WTC11 (cell line): ENCODE measurements at regions not wholly inside any gene's neighbourhood (a gene's known extent, or its start where the extent isn't known, plus 50 kb on each side); places are given as distances from the start of the nearest gene placed in this dataset.

ENCODE experiments used
- ATAC-seq: fragments of 200-7000 bp; cut with Tn5 transposase; 2 replicates; pipeline ENCODE4 v1.10.0; 2021; ENCODE audit warnings: mild to moderate bottlenecking, moderate library complexity
- CTCF ChIA-PET: fragments of 300-600 bp; sonication (Branson Sonifier 250); formaldehyde crosslinking; loops from one replicate; lab custom pipeline; 2021; ENCODE audit warnings: antibody characterized with exemption; lab: Charles Lee
- POLR2A ChIA-PET: fragments of 350-600 bp; sonication (Branson Sonifier 250); formaldehyde crosslinking; loops from one replicate; lab custom pipeline; 2021; ENCODE audit warnings: antibody characterized with exemption; lab: Charles Lee
- DNase-seq: peaks from one replicate; pipeline ENCODE4 v3.0.0; 2021; ENCODE audit warnings: low spot score
- H3K27ac Mint-ChIP-seq: 2 replicates; pipeline ENCODE4 v1.8.0; 2021; ENCODE audit warnings: mixed read lengths
- H3K27me3 Mint-ChIP-seq: 2 replicates; pipeline ENCODE4 v1.8.0; 2021; ENCODE audit warnings: low read depth, mild to moderate bottlenecking, moderate library complexity, mixed read lengths
- H3K36me3 Mint-ChIP-seq: 2 replicates; pipeline ENCODE4 v1.8.0; 2021; ENCODE audit warnings: mixed read lengths
- H3K4me1 Mint-ChIP-seq: 2 replicates; pipeline ENCODE4 v1.8.0; 2022; ENCODE audit warnings: mixed read lengths
- H3K4me3 Mint-ChIP-seq: 2 replicates; pipeline ENCODE4 v1.8.0; 2021; ENCODE audit warnings: mild to moderate bottlenecking, moderate library complexity, mixed read lengths
- H3K9me3 Mint-ChIP-seq: 2 replicates; pipeline ENCODE4 v1.8.0; 2021; ENCODE audit warnings: mixed read lengths
- ATF2 ChIP-seq: sonication (generic); formaldehyde crosslinking; IDR thresholded peaks from 2 replicates; pipeline ENCODE4 v1.8.1; 2022; ENCODE audit warnings: low read depth, missing genetic modification reagents, borderline replicate concordance
- HMGA2 ChIP-seq: fragments of 250-450 bp; sonication (Bioruptor Pico); IDR thresholded peaks from 2 replicates; pipeline ENCODE4 v1.4.0; 2021; ENCODE audit warnings: mild to moderate bottlenecking, moderate library complexity
- IRF2 ChIP-seq: sonication (generic); formaldehyde crosslinking; IDR thresholded peaks from 2 replicates; pipeline ENCODE4 v1.8.0; 2022; ENCODE audit warnings: low read depth, missing genetic modification reagents, borderline replicate concordance
- JAZF1 ChIP-seq: fragments of 250-450 bp; sonication (Bioruptor Pico); IDR thresholded peaks from 2 replicates; pipeline ENCODE4 v1.9.0; 2021; ENCODE audit warnings: moderate library complexity, mild to moderate bottlenecking, inconsistent platforms
- KAT7 ChIP-seq: sonication (generic); formaldehyde crosslinking; IDR thresholded peaks from 2 replicates; pipeline ENCODE4 v1.8.1; 2023; ENCODE audit warnings: missing genetic modification reagents, mild to moderate bottlenecking, borderline replicate concordance
- MXD4 ChIP-seq: fragments of 250-450 bp; sonication (Bioruptor Pico); IDR thresholded peaks from 2 replicates; pipeline ENCODE4 v1.8.0; 2021; ENCODE audit warnings: mild to moderate bottlenecking, moderate library complexity, borderline replicate concordance
- NFE2L1 ChIP-seq: sonication (generic); formaldehyde crosslinking; IDR thresholded peaks from 2 replicates; pipeline ENCODE4 v1.8.1; 2023; ENCODE audit warnings: missing genetic modification reagents
- NR2C2 ChIP-seq: sonication (generic); formaldehyde crosslinking; IDR thresholded peaks from 2 replicates; pipeline ENCODE4 v1.8.0; 2022; ENCODE audit warnings: mild to moderate bottlenecking, missing genetic modification reagents
- OVOL2 ChIP-seq: fragments of 250-450 bp; sonication (Bioruptor Pico); IDR thresholded peaks from 2 replicates; pipeline ENCODE4 v1.9.0; 2021; ENCODE audit warnings: mild to moderate bottlenecking, borderline replicate concordance
- USF2 ChIP-seq: sonication (generic); formaldehyde crosslinking; IDR thresholded peaks from 2 replicates; pipeline ENCODE4 v1.8.1; 2023; ENCODE audit warnings: mild to moderate bottlenecking, missing genetic modification reagents, moderate library complexity
- ZBTB43 ChIP-seq: sonication (generic); formaldehyde crosslinking; IDR thresholded peaks from 2 replicates; pipeline ENCODE4 v1.8.1; 2023; ENCODE audit warnings: mild to moderate bottlenecking, missing genetic modification reagents
- ZNF138 ChIP-seq: sonication (generic); formaldehyde crosslinking; conservative IDR thresholded peaks from 2 replicates; pipeline ENCODE4 v1.8.1; 2022; ENCODE audit warnings: mild to moderate bottlenecking, moderate library complexity, missing genetic modification reagents
- ZNF219 ChIP-seq: sonication (generic); formaldehyde crosslinking; IDR thresholded peaks from 2 replicates; pipeline ENCODE4 v1.8.0; 2023; ENCODE audit warnings: missing genetic modification reagents, mild to moderate bottlenecking, borderline replicate concordance
- ZNF416 ChIP-seq: fragments of 250-450 bp; sonication (Bioruptor Pico); IDR thresholded peaks from 2 replicates; pipeline ENCODE4 v1.9.0; 2021; ENCODE audit warnings: mild to moderate bottlenecking, inconsistent platforms
- TF ChIP-seq, protein P1 (sequence below): fragments of 250-450 bp; sonication (Bioruptor Pico); IDR thresholded peaks from 2 replicates; pipeline ENCODE4 v1.9.0; 2021; ENCODE audit warnings: moderate library complexity, mild to moderate bottlenecking, inconsistent platforms, borderline replicate concordance
- TF ChIP-seq, protein P2 (sequence below): sonication (generic); formaldehyde crosslinking; IDR thresholded peaks from 2 replicates; pipeline ENCODE4 v1.8.0; 2023; ENCODE audit warnings: missing genetic modification reagents, mild to moderate bottlenecking, borderline replicate concordance
- TF ChIP-seq, protein P3 (sequence below): sonication (generic); formaldehyde crosslinking; IDR thresholded peaks from 2 replicates; pipeline ENCODE4 v1.8.1; 2022; ENCODE audit warnings: low read depth, mild to moderate bottlenecking, moderate library complexity, missing genetic modification reagents, borderline replicate concordance
- TF ChIP-seq, protein P4 (sequence below): fragments of 250-450 bp; sonication (Bioruptor Pico); IDR thresholded peaks from 2 replicates; pipeline ENCODE4 v1.9.0; 2021; ENCODE audit warnings: mild to moderate bottlenecking

DNA sequence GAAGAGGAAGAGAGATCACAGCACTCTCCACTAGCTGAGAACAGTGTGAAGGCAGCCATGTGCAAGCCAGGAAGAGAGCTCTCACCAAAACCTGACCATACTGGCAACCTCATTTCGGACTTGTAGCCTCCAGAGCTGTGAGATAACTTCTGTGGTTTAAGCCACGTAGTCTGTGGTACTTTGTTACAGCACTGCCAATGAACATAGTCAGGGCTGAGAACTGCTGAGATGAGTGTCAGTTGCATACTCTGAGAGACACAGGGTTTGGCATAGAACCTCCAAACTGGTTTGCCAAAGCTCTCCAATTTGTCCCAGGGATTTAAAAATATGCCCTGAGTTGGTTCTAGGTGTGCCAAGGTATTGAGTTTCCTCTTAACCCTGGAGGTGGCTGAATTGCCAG lies 218.6 kb downstream of the ATP23 start (continued):
- TF ChIP-seq ZNF138 (no peak), NR2C2 (CRISPR knock-in tag) (no peak)

- CTCF ChIA-PET = interaction anchor here (1.8 kb wide), 1 partner anchor 14 kb away, joined by 9 read pairs; no protein-coding TSS in a partner anchor
These were observed 220.4 kb downstream of the ATP23 start for GRCh38 chr12:58161773-58162172.

GRCh38 chr12:58163021-58163420 lies 221.7 kb downstream of the ATP23 start:
- no peaks in the 10 kb centered on the region for H3K36me3 Mint-ChIP-seq
- ChIA-PET CTCF (no interaction called here), POLR2A (no interaction called here)
- H3K27ac Mint-ChIP-seq = no peak overlapping the region
- H3K27me3 Mint-ChIP-seq = no peaks in the 10 kb centered on the region; the same call in 1 of the 2 replicates
- no peak overlapping the region for H3K4me3 Mint-ChIP-seq
- peaks cover 17% of the 10 kb centered on the region for H3K4me1 Mint-ChIP-seq
- DNase-seq (no peak), ATAC-seq (no peak)
- TF ChIP-seq JAZF1 (CRISPR knock-in tag) = no peak
- TF ChIP-seq USF2 = no peak
- no peak for TF ChIP-seq ZNF416 (CRISPR knock-in tag)
- peaks cover 3% of the 10 kb centered on the region; the same call in 1 of the 2 replicates for H3K9me3 Mint-ChIP-seq

More at GRCh38 chr12:58161773-58162172, 220.4 kb downstream of the ATP23 start:
- Mint-ChIP-seq H3K27ac (no peak overlapping the region), H3K27me3 (no peaks in the 10 kb centered on the region; the same call in 1 of the 2 replicates), H3K4me3 (no peak overlapping the region), H3K36me3 (no peaks in the 10 kb centered on the region), H3K9me3 (peaks cover 3% of the 10 kb centered on the region; the same call in 1 of the 2 replicates), H3K4me1 (peaks cover 7% of the 10 kb centered on the region)
- no peak for ATAC-seq
- POLR2A ChIA-PET = no interaction called here
- no peak for DNase-seq
- TF ChIP-seq HMGA2 = no peak
- no peak for TF ChIP-seq ATF2
- no peak for TF ChIP-seq IRF2 (CRISPR knock-in tag)
- TF ChIP-seq ZNF219 (CRISPR knock-in tag) = no peak
- TF ChIP-seq, protein P1, sequence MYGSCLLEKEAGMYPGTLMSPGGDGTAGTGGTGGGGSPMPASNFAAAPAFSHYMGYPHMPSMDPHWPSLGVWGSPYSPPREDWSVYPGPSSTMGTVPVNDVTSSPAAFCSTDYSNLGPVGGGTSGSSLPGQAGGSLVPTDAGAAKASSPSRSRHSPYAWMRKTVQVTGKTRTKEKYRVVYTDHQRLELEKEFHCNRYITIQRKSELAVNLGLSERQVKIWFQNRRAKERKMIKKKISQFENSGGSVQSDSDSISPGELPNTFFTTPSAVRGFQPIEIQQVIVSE = no peak
- no peak for TF ChIP-seq OVOL2 (CRISPR knock-in tag)
- no peak for TF ChIP-seq KAT7

- Mint-ChIP-seq H3K4me3 (no peak overlapping the region), H3K36me3 (no peaks in the 10 kb centered on the region), H3K27me3 (no peaks in the 10 kb centered on the region; the same call in 1 of the 2 replicates), H3K4me1 (peaks cover 29% of the 10 kb centered on the region), H3K27ac (no peak overlapping the region), H3K9me3 (peaks cover 3% of the 10 kb centered on the region; the same call in 1 of the 2 replicates)
- ChIA-PET POLR2A (no interaction called here), CTCF (interaction anchor here (1.5 kb wide), 1 partner anchor 10 kb away, joined by 9 read pairs; no protein-coding TSS in a partner anchor)
- DNase-seq (no peak), ATAC-seq (no peak)
- TF ChIP-seq, protein P2, sequence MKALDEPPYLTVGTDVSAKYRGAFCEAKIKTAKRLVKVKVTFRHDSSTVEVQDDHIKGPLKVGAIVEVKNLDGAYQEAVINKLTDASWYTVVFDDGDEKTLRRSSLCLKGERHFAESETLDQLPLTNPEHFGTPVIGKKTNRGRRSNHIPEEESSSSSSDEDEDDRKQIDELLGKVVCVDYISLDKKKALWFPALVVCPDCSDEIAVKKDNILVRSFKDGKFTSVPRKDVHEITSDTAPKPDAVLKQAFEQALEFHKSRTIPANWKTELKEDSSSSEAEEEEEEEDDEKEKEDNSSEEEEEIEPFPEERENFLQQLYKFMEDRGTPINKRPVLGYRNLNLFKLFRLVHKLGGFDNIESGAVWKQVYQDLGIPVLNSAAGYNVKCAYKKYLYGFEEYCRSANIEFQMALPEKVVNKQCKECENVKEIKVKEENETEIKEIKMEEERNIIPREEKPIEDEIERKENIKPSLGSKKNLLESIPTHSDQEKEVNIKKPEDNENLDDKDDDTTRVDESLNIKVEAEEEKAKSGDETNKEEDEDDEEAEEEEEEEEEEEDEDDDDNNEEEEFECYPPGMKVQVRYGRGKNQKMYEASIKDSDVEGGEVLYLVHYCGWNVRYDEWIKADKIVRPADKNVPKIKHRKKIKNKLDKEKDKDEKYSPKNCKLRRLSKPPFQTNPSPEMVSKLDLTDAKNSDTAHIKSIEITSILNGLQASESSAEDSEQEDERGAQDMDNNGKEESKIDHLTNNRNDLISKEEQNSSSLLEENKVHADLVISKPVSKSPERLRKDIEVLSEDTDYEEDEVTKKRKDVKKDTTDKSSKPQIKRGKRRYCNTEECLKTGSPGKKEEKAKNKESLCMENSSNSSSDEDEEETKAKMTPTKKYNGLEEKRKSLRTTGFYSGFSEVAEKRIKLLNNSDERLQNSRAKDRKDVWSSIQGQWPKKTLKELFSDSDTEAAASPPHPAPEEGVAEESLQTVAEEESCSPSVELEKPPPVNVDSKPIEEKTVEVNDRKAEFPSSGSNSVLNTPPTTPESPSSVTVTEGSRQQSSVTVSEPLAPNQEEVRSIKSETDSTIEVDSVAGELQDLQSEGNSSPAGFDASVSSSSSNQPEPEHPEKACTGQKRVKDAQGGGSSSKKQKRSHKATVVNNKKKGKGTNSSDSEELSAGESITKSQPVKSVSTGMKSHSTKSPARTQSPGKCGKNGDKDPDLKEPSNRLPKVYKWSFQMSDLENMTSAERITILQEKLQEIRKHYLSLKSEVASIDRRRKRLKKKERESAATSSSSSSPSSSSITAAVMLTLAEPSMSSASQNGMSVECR (CRISPR knock-in tag) = no peak
- no peak for TF ChIP-seq NFE2L1 (CRISPR knock-in tag)
- TF ChIP-seq ZNF219 (CRISPR knock-in tag) = no peak
- TF ChIP-seq ZBTB43 (CRISPR knock-in tag) = no peak
- TF ChIP-seq MXD4 = no peak
- TF ChIP-seq, protein P3, sequence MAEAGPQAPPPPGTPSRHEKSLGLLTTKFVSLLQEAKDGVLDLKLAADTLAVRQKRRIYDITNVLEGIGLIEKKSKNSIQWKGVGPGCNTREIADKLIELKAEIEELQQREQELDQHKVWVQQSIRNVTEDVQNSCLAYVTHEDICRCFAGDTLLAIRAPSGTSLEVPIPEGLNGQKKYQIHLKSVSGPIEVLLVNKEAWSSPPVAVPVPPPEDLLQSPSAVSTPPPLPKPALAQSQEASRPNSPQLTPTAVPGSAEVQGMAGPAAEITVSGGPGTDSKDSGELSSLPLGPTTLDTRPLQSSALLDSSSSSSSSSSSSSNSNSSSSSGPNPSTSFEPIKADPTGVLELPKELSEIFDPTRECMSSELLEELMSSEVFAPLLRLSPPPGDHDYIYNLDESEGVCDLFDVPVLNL (CRISPR knock-in tag) = no peak
- TF ChIP-seq, protein P4, sequence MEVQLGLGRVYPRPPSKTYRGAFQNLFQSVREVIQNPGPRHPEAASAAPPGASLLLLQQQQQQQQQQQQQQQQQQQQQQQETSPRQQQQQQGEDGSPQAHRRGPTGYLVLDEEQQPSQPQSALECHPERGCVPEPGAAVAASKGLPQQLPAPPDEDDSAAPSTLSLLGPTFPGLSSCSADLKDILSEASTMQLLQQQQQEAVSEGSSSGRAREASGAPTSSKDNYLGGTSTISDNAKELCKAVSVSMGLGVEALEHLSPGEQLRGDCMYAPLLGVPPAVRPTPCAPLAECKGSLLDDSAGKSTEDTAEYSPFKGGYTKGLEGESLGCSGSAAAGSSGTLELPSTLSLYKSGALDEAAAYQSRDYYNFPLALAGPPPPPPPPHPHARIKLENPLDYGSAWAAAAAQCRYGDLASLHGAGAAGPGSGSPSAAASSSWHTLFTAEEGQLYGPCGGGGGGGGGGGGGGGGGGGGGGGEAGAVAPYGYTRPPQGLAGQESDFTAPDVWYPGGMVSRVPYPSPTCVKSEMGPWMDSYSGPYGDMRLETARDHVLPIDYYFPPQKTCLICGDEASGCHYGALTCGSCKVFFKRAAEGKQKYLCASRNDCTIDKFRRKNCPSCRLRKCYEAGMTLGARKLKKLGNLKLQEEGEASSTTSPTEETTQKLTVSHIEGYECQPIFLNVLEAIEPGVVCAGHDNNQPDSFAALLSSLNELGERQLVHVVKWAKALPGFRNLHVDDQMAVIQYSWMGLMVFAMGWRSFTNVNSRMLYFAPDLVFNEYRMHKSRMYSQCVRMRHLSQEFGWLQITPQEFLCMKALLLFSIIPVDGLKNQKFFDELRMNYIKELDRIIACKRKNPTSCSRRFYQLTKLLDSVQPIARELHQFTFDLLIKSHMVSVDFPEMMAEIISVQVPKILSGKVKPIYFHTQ (CRISPR knock-in tag) = no peak
- no peak for TF ChIP-seq IRF2 (CRISPR knock-in tag)
These were observed 225.3 kb downstream of the ATP23 start for GRCh38 chr12:58166643-58167042.
